Pancreas (tissue), 10 donors: ENCODE measurements at regions not wholly inside any gene's neighbourhood (a gene's known extent, or its start where the extent isn't known, plus 50 kb on each side); places are given as distances from the start of the nearest gene placed in this dataset.

Experiments used
- ATAC-seq, 4 donors: fragments of 200-7000 bp; cut with Tn5 transposase; one replicate each; pipeline versions ENCODE4 v1.8.0 to v1.9.1; 2020; ENCODE audit warnings: mild to moderate bottlenecking in 4 of 4, moderate library complexity in 4 of 4
- DNase-seq, 6 donors: peaks; one replicate each; pipeline ENCODE4 v3.0.0-alpha.2; 2020
- FAIRE-seq: peaks from 2 replicates; lab custom pipeline; 2012; peaks lifted over from hg19 to GRCh38; lab: Jason Lieb, UNC
- H3K27ac ChIP-seq, 4 donors: fragments of 200-600 bp; sonication (generic); 1 replicate in 3 of 4; 2 replicates in 1 of 4; pipeline versions ENCODE4 v1.5.0 to v1.8.0; 2020
- H3K27me3 ChIP-seq, 4 donors: fragments of 200-600 bp; one replicate each; pipeline ENCODE4 v1.8.0; 2021
- H3K36me3 ChIP-seq, 3 donors: fragments of 200-600 bp; sonication (generic) in 1 of 3; one replicate each; pipeline versions ENCODE4 v1.5.0 to v1.8.0; 2020 to 2021
- H3K4me1 ChIP-seq, 3 donors: fragments of 200-600 bp; one replicate each; pipeline ENCODE4 v1.8.0; 2021
- H3K4me3 ChIP-seq, 4 donors: fragments of 200-600 bp; sonication (generic) in 2 of 4; one replicate each; pipeline versions ENCODE4 v1.5.0 to v1.8.0; 2020 to 2021
- H3K9me3 ChIP-seq, 4 donors: fragments of 200-600 bp; one replicate each; pipeline ENCODE4 v1.8.0; 2021
- CTCF ChIP-seq, 4 donors: fragments of 200-600 bp; sonication (generic) in 3 of 4; IDR thresholded peaks; one replicate each; pipeline versions ENCODE4 v1.5.0 to v1.8.0; 2021; ENCODE audit warnings: antibody characterized with exemption in 4 of 4
- WGBS, 2 donors: extraction: QIAGEN DNeasy Blood & Tissue Kit; methylation state at CpG; one replicate each; pipeline ENCODE4 v1.1.7; 2013; 5-methylcytosine and 5-hydroxymethylcytosine counted together
- intact Hi-C, 3 donors: fragments of 100-400 bp; cut with DNase I; formaldehyde crosslinking; loops; one replicate each; pipeline versions ENCODE4 v1.11.1 to v1.14.2; 2022
- donor health status: healthy with polysubstance abuse.
- donor health status: DM: no; HTN: no; CAD: no; lungs with moderate emphysema.
- donor health status: DM: no; HTN: no; CAD: no.
- donor health status: control.
- donor health status: control.
- donor health status: Bipolar disorder and iron deficiency.
- donor health status: DM: yes; HTN: yes; CAD: no.
- donor health status: DM: no; HTN: no; CAD: no.
- donor health status: DM: no; HTN: no; CAD: no.
- donor health status: DM: yes; HTN: yes; CAD: no.

GRCh38 chrX:92231391-92231790, 452.2 kb downstream of the PCDH11X start:
- no peak for TF ChIP-seq CTCF (IDR thresholded peaks at IDR 0.05)
- ATAC-seq (no peak), FAIRE-seq (no peak), DNase-seq (no peak)
- H3K27ac ChIP-seq: no peak overlapping the region
- intact Hi-C loops: no loop called here
- no peaks in the 10 kb centered on the region for H3K4me1 ChIP-seq
- no peaks in the 10 kb centered on the region for H3K9me3 ChIP-seq
- H3K4me3 ChIP-seq: no peak overlapping the region
- no peaks in the 10 kb centered on the region for H3K36me3 ChIP-seq
- H3K27me3 ChIP-seq: peaks cover 0 to 7% (median 0%) of the 10 kb centered on the region in 4 donors
- WGBS, 2 donors: 45 to 55% methylated on average over 2 of the region's 2 CpGs

GRCh38 chrX:92232182-92232581, 453.0 kb downstream of the PCDH11X start:
- no peaks in the 10 kb centered on the region for H3K4me1 ChIP-seq
- no peaks in the 10 kb centered on the region for H3K36me3 ChIP-seq
- H3K27me3 ChIP-seq: peaks cover 0 to 7% (median 0%) of the 10 kb centered on the region in 4 donors
- H3K27ac ChIP-seq: no peak overlapping the region
- FAIRE-seq (peak; percentile 65), ATAC-seq (peak in 3 of 4 donors; percentile 29 to 51 (median 43)), DNase-seq (no peak)
- no peak overlapping the region for H3K4me3 ChIP-seq
- H3K9me3 ChIP-seq: no peaks in the 10 kb centered on the region
- intact Hi-C loops: no loop called here
- peak in 3 of 4 donors; percentile 33 to 55 (median 33) for TF ChIP-seq CTCF (IDR thresholded peaks at IDR 0.05)
- 63 to 65% methylated on average over 3 of the region's 3 CpGs for WGBS, 2 donors

GRCh38 chrX:92241249-92241648, 462.1 kb downstream of the PCDH11X start:
- WGBS, 2 donors: 30 to 41% methylated on average over 2 of the region's 2 CpGs
- intact Hi-C loops: no loop called here
- FAIRE-seq (no peak), DNase-seq (no peak), ATAC-seq (no peak)
- Histone ChIP-seq H3K36me3 (no peaks in the 10 kb centered on the region), H3K4me1 (no peaks in the 10 kb centered on the region), H3K27me3 (no peaks in the 10 kb centered on the region), H3K27ac (no peak overlapping the region), H3K9me3 (no peaks in the 10 kb centered on the region), H3K4me3 (no peak overlapping the region)
- no peak for TF ChIP-seq CTCF (IDR thresholded peaks at IDR 0.05)

- FAIRE-seq (no peak), ATAC-seq (no peak), DNase-seq (no peak)
- no peak overlapping the region for H3K27ac ChIP-seq
- H3K4me1 ChIP-seq: no peaks in the 10 kb centered on the region
- TF ChIP-seq CTCF (IDR thresholded peaks at IDR 0.05): no peak
- no peaks in the 10 kb centered on the region for H3K9me3 ChIP-seq
- H3K36me3 ChIP-seq: no peaks in the 10 kb centered on the region
- H3K4me3 ChIP-seq: no peak overlapping the region
- peaks cover 0 to 4% (median 3%) of the 10 kb centered on the region in 4 donors for H3K27me3 ChIP-seq
- WGBS, 2 donors: 53 to 62% methylated on average over 2 of the region's 2 CpGs
- intact Hi-C loops: no loop called here
Measured at GRCh38 chrX:92247076-92247475, 467.9 kb downstream of the PCDH11X start.

- Histone ChIP-seq H3K9me3 (no peaks in the 10 kb centered on the region), H3K36me3 (no peaks in the 10 kb centered on the region), H3K27ac (no peak overlapping the region), H3K27me3 (peaks cover 0 to 4% (median 3%) of the 10 kb centered on the region in 4 donors), H3K4me3 (no peak overlapping the region), H3K4me1 (no peaks in the 10 kb centered on the region)
- intact Hi-C loops: no loop called here
- peak; percentile 67 for FAIRE-seq
- WGBS, 2 donors: 34 to 54% methylated on average over 2 of the region's 2 CpGs
- no peak for ATAC-seq
- no peak for TF ChIP-seq CTCF (IDR thresholded peaks at IDR 0.05)
- DNase-seq: no peak
Measured at GRCh38 chrX:92249125-92249524, 469.9 kb downstream of the PCDH11X start.
